Upper lobe of left lung (tissue), 4 donors: ENCODE measurements at regions not wholly inside any gene's neighbourhood (a gene's known extent, or its start where the extent isn't known, plus 50 kb on each side); places are given as distances from the start of the nearest gene placed in this dataset.

Experiments
- CTCF ChIP-seq, 6 experiments: fragments of 450-650 bp in 4 of 6; fragments of 200-600 bp in 2 of 6; sonication (generic) in 2 of 6; IDR thresholded peaks; one replicate each; pipeline ENCODE4 v1.5.1; 2016 to 2019; ENCODE audit warnings: antibody characterized with exemption in 6 of 6
- EP300 ChIP-seq, 4 donors: sonication (generic); formaldehyde crosslinking; IDR thresholded peaks; one replicate each; pipeline ENCODE4 v1.5.1; 2017; ENCODE audit warnings: antibody characterized with exemption in 4 of 4, control low read depth in 2 of 4
- POLR2A ChIP-seq, 4 donors: fragments of 450-650 bp; IDR thresholded peaks; one replicate each; pipeline ENCODE4 v1.5.1; 2016 to 2017; ENCODE audit warnings: antibody characterized with exemption in 4 of 4, mild to moderate bottlenecking in 2 of 4
- POLR2AphosphoS5 ChIP-seq, 2 donors: sonication (generic); formaldehyde crosslinking; IDR thresholded peaks; one replicate each; pipeline ENCODE4 v1.5.1; 2017; ENCODE audit warnings: antibody characterized with exemption in 2 of 2

GRCh38 chr16:8500351-8500750, 90.0 kb downstream of the TMEM114 start:
- no peak for TF ChIP-seq CTCF (IDR thresholded peaks at IDR 0.05)
- no peak for TF ChIP-seq POLR2A (IDR thresholded peaks at IDR 0.05)
- TF ChIP-seq EP300 (IDR thresholded peaks at IDR 0.05), result no peak
- no peak for TF ChIP-seq POLR2AphosphoS5 (IDR thresholded peaks at IDR 0.05)
